Stimulated activated CD8-positive, alpha-beta memory T cell treated with anti-CD3 and anti-CD28 coated beads, Interleukin-12 subunit alpha, Interleukin-12 subunit beta, amount 100 ng/mL, for 1 hour (primary cell): ENCODE measurements at regions not wholly inside any gene's neighbourhood (a gene's known extent, or its start where the extent isn't known, plus 50 kb on each side); places are given as distances from the start of the nearest gene placed in this dataset.
"Not testable (repeated sequence)": the region's sequence is repeated elsewhere in the genome, so short reads cannot be mapped to it uniquely, and the experiment has no call there.

Source experiments
- DNase-seq: peaks from one replicate; pipeline ENCODE4 v3.0.0-alpha.2; 2020; ENCODE audit warnings: low read depth

GRCh38 chr2:16722677-16723076 lies 57.0 kb upstream of the CYRIA start:
- DNase-seq: no peak

GRCh38 chr2:16722126-16722525 lies 56.5 kb upstream of the CYRIA start:
- no peak for DNase-seq

GRCh38 chr2:16721529-16721928 lies 55.9 kb upstream of the CYRIA start:
- not testable (repeated sequence) for DNase-seq

DNA sequence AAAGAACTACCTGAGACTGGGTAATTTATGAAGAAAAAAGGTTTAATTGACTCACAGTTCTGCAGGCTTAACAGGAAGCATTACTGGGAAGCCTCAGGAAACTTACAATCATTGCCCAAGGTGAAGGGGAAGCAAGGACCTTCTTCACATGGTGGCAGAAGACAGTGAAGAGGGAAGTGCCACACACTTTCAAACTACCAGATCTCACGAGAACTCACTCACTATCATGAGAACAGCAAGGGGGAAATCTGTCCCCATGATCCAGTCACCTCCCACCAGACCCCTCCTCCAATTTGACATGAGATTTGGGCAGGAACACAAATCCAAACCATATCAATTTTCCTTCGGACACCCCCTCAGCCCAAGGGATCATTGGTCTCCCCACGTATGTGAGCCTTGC lies 55.1 kb upstream of the CYRIA start:
- not testable (repeated sequence) for DNase-seq

DNA sequence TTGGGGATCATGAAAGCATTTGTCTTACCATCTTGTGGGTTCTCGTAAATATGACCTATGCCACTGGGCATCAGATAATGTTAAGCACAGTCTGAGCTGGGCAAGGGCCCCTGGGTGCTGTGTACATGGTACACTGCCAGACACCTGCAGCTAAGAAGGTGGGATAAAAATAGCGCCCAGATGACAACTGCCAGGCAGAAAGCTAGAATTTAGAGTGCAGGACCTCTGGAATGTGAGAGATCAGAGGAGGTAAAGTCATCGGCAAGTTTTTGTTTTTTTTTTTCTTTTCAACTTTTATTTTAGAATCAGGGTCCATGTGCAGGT lies 53.8 kb upstream of the CYRIA start:
- DNase-seq: no peak

DNA sequence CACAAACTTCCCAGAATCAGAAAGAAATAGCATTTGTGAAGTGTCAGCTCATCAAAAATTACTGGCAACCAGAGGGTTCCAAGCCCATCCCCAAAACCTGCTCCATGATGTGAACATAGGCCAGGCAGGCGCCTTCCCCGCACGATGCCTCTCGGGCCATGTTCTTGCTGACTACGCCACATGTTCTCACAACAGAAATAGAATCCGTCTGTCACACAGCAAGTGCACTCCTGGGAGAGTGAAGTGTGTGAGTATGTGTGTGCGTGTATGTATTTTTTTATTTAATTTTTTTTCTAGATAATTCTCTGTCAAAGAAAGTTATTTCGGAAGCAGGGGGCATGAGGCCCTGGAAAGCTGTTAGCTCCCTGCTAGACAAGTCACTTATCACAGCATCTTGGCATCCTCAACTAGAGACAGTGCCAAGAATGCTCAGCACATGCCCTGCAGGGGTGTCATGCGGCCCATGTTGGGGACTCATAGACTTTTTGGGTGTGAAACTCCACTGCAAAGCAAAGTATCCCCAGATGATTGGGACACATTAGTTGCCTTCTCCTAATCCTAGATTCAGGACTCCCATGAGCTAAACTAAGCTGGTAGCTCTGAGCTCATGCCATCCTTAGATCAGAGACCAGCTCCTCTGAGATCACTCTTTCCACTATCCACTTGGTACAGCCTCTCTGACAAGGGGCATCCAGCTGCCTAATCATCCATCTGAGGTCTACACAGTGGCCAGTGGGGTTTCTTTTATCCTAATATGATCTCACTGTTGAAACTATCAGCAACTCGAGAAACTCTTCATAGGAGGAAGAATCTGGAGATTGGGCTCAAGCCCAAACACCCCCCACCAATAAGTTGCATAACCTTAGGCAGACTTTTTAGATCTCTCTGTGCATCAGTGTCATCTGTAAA lies 53.2 kb upstream of the CYRIA start:
- DNase-seq: no peak

GRCh38 chr2:16717477-16717876 lies 51.8 kb upstream of the CYRIA start:
- DNase-seq: no peak

DNA sequence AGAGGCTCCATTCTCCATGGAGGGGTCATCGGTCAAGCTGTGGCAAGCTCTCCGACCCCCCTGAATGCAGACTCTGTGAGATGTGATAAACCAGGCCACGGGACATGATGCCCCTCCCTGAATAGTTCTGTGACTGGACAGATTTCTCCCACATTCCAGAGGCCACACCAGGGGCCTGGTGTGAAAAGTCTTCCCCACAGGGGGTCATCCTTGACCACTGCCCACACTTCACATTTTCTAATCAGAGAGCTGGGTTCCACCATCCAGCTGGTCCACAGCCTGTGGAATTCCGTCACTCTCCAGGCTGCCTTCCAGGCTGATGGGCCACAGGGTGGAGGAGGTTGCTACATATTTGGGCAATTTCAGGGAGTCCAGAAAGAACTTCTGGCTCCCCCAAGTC lies 51.3 kb upstream of the CYRIA start:
- DNase-seq: no peak

DNA sequence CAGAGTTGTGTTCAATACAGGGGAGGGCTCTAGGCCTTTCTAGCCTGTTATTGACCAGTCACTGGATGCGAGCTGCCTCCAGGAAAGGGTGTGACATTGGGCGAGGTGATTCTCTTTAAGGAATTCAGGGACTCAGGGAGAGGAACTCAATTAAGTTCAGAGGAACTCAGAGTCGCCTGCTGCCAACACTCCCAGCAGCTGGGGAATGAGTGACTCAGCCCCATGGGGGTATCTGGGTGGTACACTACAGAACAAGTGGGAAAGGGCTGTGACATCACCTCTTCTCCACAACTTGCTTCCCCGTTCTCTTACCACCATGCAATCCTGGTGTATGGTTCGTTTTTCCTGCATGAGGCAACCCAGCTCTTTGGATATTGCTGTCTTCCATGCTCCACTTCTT lies 50.4 kb upstream of the CYRIA start:
- no peak for DNase-seq
